HG03460 (cell line): ENCODE measurements at regions not wholly inside any gene's neighbourhood (a gene's known extent, or its start where the extent isn't known, plus 50 kb on each side); places are given as distances from the start of the nearest gene placed in this dataset.
A peak's percentile ranks its signal among the peaks of the same experiment; 100 is the strongest.

Experiments used
- ATAC-seq: cut with Tn5 transposase; IDR thresholded peaks from one replicate; pipeline ENCODE4 v1.9.1; 2021; ENCODE audit not compliant: unreplicated experiment

- ATAC-seq = peak; percentile 79
Measured at GRCh38 chr3:39000008-39000450, 51.7 kb downstream of the SCN11A start.

- ATAC-seq = no peak
Measured at GRCh38 chr3:38998086-38998485, 53.7 kb downstream of the SCN11A start.

- ATAC-seq = no peak
Measured at GRCh38 chr3:38996193-38996592, 55.6 kb downstream of the SCN11A start.

GRCh38 chr3:38994251-38994650 lies 57.5 kb downstream of the SCN11A start:
- ATAC-seq = no peak

- no peak for ATAC-seq
Measured at GRCh38 chr3:38992117-38992760, 59.5 kb downstream of the SCN11A start.

GRCh38 chr3:38990621-38991020 lies 61.1 kb downstream of the SCN11A start:
- ATAC-seq = no peak

GRCh38 chr3:38989917-38990510 lies 61.7 kb downstream of the SCN11A start:
- no peak for ATAC-seq

GRCh38 chr3:38988955-38989354 lies 62.8 kb downstream of the SCN11A start:
- ATAC-seq = no peak

- ATAC-seq = no peak
Measured at GRCh38 chr3:38987456-38987855, 64.3 kb downstream of the SCN11A start.

GRCh38 chr3:38986901-38987300 lies 64.8 kb downstream of the SCN11A start:
- no peak for ATAC-seq

- no peak for ATAC-seq
Measured at GRCh38 chr3:38985981-38986380, 65.8 kb downstream of the SCN11A start.

GRCh38 chr3:38985581-38985980 lies 66.2 kb downstream of the SCN11A start:
- no peak for ATAC-seq

GRCh38 chr3:38984731-38985130 lies 67.0 kb downstream of the SCN11A start:
- ATAC-seq = no peak

GRCh38 chr3:38984110-38984509 lies 67.6 kb downstream of the SCN11A start:
- no peak for ATAC-seq

GRCh38 chr3:38980938-38981337 lies 70.8 kb downstream of the SCN11A start:
- no peak for ATAC-seq

GRCh38 chr3:38978729-38979128 lies 73.0 kb downstream of the SCN11A start:
- no peak for ATAC-seq

GRCh38 chr3:38970851-38971638 lies 80.7 kb downstream of the SCN11A start:
- no peak for ATAC-seq

GRCh38 chr3:38969317-38970235 lies 82.2 kb downstream of the SCN11A start:
- no peak for ATAC-seq

GRCh38 chr3:38968891-38969290 lies 82.9 kb downstream of the SCN11A start:
- ATAC-seq = no peak

GRCh38 chr3:38968403-38968802 lies 83.3 kb downstream of the SCN11A start:
- ATAC-seq = no peak

- no peak for ATAC-seq
Measured at GRCh38 chr3:38967693-38967989, 84.1 kb downstream of the SCN11A start.
